Spleen (tissue), 11 donors: ENCODE measurements at regions not wholly inside any gene's neighbourhood (a gene's known extent, or its start where the extent isn't known, plus 50 kb on each side); places are given as distances from the start of the nearest gene placed in this dataset.

Source experiments
- DNase-seq: peaks from one replicate; pipeline ENCODE4 v3.0.0-alpha.2; 2020
- H3K27ac ChIP-seq, 8 donors: fragments of 200-600 bp; sonication (generic) in 7 of 8; 1 replicate in 4 of 8; 2 replicates in 4 of 8; pipeline versions ENCODE4 v1.5.0 to v1.8.0; 2016 to 2021; ENCODE audit warnings: inconsistent platforms in 4 of 8, mild to moderate bottlenecking in 4 of 8, moderate library complexity in 1 of 8
- H3K27me3 ChIP-seq, 7 donors: fragments of 200-600 bp; sonication (generic) in 6 of 7; replicated peaks in 1 of 7; 1 replicate in 4 of 7; 2 replicates in 3 of 7; pipeline versions ENCODE4 v1.5.0 to v1.8.0; 2016 to 2021; ENCODE audit warnings: inconsistent platforms in 3 of 7, mild to moderate bottlenecking in 1 of 7
- H3K36me3 ChIP-seq, 6 donors: fragments of 200-600 bp; sonication (generic) in 5 of 6; 1 replicate in 4 of 6; 2 replicates in 2 of 6; pipeline versions ENCODE4 v1.5.0 to v1.8.0; 2016 to 2021; ENCODE audit warnings: inconsistent platforms in 2 of 6
- H3K4me1 ChIP-seq, 6 donors: fragments of 200-600 bp; sonication (generic) in 5 of 6; 1 replicate in 3 of 6; 2 replicates in 3 of 6; pipeline versions ENCODE4 v1.5.0 to v1.8.0; 2016 to 2021; ENCODE audit warnings: inconsistent platforms in 3 of 6
- H3K4me3 ChIP-seq, 8 donors: fragments of 200-600 bp; sonication (generic) in 7 of 8; 1 replicate in 4 of 8; 2 replicates in 4 of 8; pipeline versions ENCODE4 v1.5.0 to v1.8.0; 2016 to 2021; ENCODE audit warnings: inconsistent platforms in 4 of 8, mild to moderate bottlenecking in 4 of 8, moderate library complexity in 2 of 8
- H3K9me3 ChIP-seq, 8 donors: fragments of 200-600 bp; sonication (generic) in 7 of 8; 1 replicate in 4 of 8; 2 replicates in 4 of 8; pipeline versions ENCODE4 v1.5.0 to v1.8.0; 2016 to 2021; ENCODE audit warnings: inconsistent platforms in 4 of 8
- CTCF ChIP-seq, 11 experiments: fragments of 200-600 bp in 7 of 11; fragments of 450-650 bp in 4 of 11; sonication (generic) in 4 of 11; IDR thresholded peaks in 8 of 11; conservative IDR thresholded peaks in 3 of 11; 1 replicate in 7 of 11; 2 replicates in 4 of 11; pipeline versions ENCODE4 v1.4.0 to v1.8.0; 2016 to 2021; ENCODE audit warnings: antibody characterized with exemption in 11 of 11, inconsistent platforms in 4 of 11, mild to moderate bottlenecking in 1 of 11
- POLR2A ChIP-seq, 3 donors: fragments of 450-650 bp; IDR thresholded peaks; one replicate each; pipeline ENCODE4 v1.5.1; 2017; ENCODE audit warnings: antibody characterized with exemption in 3 of 3, mild to moderate bottlenecking in 1 of 3
- POLR2AphosphoS5 ChIP-seq, 3 donors: sonication (generic); formaldehyde crosslinking; IDR thresholded peaks; one replicate each; pipeline ENCODE4 v1.5.1; 2017; ENCODE audit warnings: antibody characterized with exemption in 3 of 3
- WGBS, 5 donors: extraction: QIAGEN DNeasy Blood & Tissue Kit in 3 of 5; methylation state at CpG; one replicate each; pipeline versions ENCODE4 v1.1.5 to v1.1.7; 2013 to 2018; 5-methylcytosine and 5-hydroxymethylcytosine counted together
- intact Hi-C: fragments of 100-400 bp; cut with DNase I; formaldehyde crosslinking; loops from one replicate; pipeline ENCODE4 v1.15.0; 2023; ENCODE audit warnings: low total_unique reads
- donor health status: healthy with polysubstance abuse.
- donor health status: DM: no; HTN: no; CAD: no; lungs with moderate emphysema.
- donor health status: DM: no; HTN: no; CAD: no.
- donor health status: Bipolar disorder and iron deficiency.
- donor health status: healthy.
- donor health status: DM: no; HTN: no; CAD: no.
- donor health status: DM: yes; HTN: yes; CAD: no.

DNA sequence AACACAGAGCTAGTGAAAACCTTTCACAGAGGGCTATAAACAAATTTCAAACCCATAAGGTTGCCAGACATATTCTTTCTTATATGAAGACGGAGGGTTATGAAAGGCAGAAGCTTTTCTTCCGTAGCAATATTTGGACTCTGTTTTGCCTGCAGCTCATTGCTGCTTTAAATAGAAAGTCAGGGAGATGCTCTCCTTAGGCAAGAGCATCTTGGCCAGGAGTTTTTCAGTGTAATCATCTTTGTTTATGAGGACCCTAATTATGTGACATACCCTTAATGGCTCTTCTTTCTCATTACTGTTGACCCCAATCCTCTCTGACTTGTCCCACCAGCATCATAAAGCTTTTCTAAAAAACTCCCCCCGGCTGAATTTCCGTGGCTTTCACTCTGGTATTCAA is 433.4 kb upstream of the NRXN1 start:
- H3K9me3 ChIP-seq, result peaks cover 0 to 4% (median 0%) of the 10 kb centered on the region in 8 donors
- no peaks in the 10 kb centered on the region for H3K27me3 ChIP-seq
- no peaks in the 10 kb centered on the region for H3K4me1 ChIP-seq
- no peak overlapping the region for H3K27ac ChIP-seq
- intact Hi-C loops, result no loop called here
- 57 to 67% (median 65%) methylated on average over 4 of the region's 4 CpGs for WGBS, 5 donors
- H3K36me3 ChIP-seq, result no peaks in the 10 kb centered on the region
- TF ChIP-seq POLR2A (IDR thresholded peaks at IDR 0.05) (no peak), POLR2AphosphoS5 (IDR thresholded peaks at IDR 0.05) (no peak), CTCF (IDR thresholded peaks at IDR 0.05 in 8 of 11, conservative IDR thresholded peaks at IDR 0.05 in 3 of 11) (no peak)
- DNase-seq, result no peak
- no peak overlapping the region for H3K4me3 ChIP-seq

DNA sequence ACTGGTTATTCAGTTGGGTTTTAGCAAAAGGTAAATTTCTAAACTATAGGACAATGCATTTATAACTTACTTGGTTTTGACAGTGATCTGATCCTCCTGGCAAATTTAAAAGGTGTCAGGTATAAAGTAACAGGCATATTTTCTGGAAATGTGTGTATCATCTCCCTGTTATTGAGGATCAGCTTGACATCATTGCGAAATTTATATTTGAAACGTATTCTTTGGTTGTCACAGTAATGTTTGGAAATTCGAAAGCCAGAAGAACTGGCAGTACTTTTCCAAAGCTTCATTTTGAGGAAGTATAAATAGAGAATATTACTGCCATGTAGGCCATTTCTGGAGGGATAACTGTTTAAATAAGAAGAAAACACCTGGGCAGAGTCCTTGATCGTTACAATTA is 422.2 kb upstream of the NRXN1 start:
- Histone ChIP-seq H3K27me3 (no peaks in the 10 kb centered on the region), H3K4me3 (no peak overlapping the region), H3K9me3 (peaks cover 0 to 40% (median 16%) of the 10 kb centered on the region in 8 donors), H3K36me3 (no peaks in the 10 kb centered on the region), H3K27ac (no peak overlapping the region), H3K4me1 (no peaks in the 10 kb centered on the region)
- intact Hi-C loops, result no loop called here
- WGBS, 5 donors, result 76 to 90% (median 84%) methylated on average over 4 of the region's 4 CpGs
- no peak for TF ChIP-seq CTCF (IDR thresholded peaks at IDR 0.05 in 8 of 11, conservative IDR thresholded peaks at IDR 0.05 in 3 of 11)
- TF ChIP-seq POLR2A (IDR thresholded peaks at IDR 0.05), result no peak
- no peak for TF ChIP-seq POLR2AphosphoS5 (IDR thresholded peaks at IDR 0.05)
- no peak for DNase-seq

- no peaks in the 10 kb centered on the region for H3K4me1 ChIP-seq
- no peak overlapping the region for H3K27ac ChIP-seq
- H3K4me3 ChIP-seq, result no peak overlapping the region
- TF ChIP-seq CTCF (IDR thresholded peaks at IDR 0.05 in 8 of 11, conservative IDR thresholded peaks at IDR 0.05 in 3 of 11) (no peak), POLR2AphosphoS5 (IDR thresholded peaks at IDR 0.05) (no peak), POLR2A (IDR thresholded peaks at IDR 0.05) (no peak)
- intact Hi-C loops, result no loop called here
- no peaks in the 10 kb centered on the region for H3K36me3 ChIP-seq
- H3K27me3 ChIP-seq, result no peaks in the 10 kb centered on the region
- peaks cover 0 to 33% (median 16%) of the 10 kb centered on the region in 8 donors for H3K9me3 ChIP-seq
- DNase-seq, result no peak
These were observed 417.0 kb upstream of the NRXN1 start for GRCh38 chr2:51448911-51449310.

DNA sequence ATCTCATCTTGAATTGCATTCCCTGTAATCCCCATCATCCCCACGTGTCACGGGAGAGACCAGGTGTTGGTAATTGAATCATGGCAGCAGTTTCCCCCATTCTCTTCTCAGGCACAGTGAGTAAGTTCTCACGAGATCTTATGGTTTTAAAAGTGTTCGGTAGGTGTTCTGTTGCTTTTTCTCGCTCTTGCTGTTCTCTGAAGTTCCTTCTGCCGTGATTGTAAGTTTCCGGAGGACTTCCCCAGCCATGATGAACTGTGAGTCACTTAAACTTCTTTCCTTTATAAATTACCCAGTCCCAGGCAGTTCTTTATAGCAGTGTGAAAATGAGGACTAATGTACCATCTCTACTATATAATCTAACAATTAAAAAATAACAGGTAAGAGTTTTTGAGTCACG is 409.9 kb upstream of the NRXN1 start:
- Histone ChIP-seq H3K27ac (no peak overlapping the region), H3K27me3 (no peaks in the 10 kb centered on the region), H3K4me1 (no peaks in the 10 kb centered on the region), H3K36me3 (no peaks in the 10 kb centered on the region), H3K4me3 (no peak overlapping the region), H3K9me3 (peaks cover 0 to 4% (median 0%) of the 10 kb centered on the region in 8 donors)
- intact Hi-C loops, result no loop called here
- no peak for DNase-seq
- 78 to 88% (median 80%) methylated on average over 8 of the region's 8 CpGs for WGBS, 5 donors
- TF ChIP-seq POLR2A (IDR thresholded peaks at IDR 0.05) (no peak), CTCF (IDR thresholded peaks at IDR 0.05 in 8 of 11, conservative IDR thresholded peaks at IDR 0.05 in 3 of 11) (no peak), POLR2AphosphoS5 (IDR thresholded peaks at IDR 0.05) (no peak)
